ENCODE measurements at regions not wholly inside any gene's neighbourhood (a gene's known extent, or its start where the extent isn't known, plus 50 kb on each side); places are given as distances from the start of the nearest gene placed in this dataset.

DNA sequence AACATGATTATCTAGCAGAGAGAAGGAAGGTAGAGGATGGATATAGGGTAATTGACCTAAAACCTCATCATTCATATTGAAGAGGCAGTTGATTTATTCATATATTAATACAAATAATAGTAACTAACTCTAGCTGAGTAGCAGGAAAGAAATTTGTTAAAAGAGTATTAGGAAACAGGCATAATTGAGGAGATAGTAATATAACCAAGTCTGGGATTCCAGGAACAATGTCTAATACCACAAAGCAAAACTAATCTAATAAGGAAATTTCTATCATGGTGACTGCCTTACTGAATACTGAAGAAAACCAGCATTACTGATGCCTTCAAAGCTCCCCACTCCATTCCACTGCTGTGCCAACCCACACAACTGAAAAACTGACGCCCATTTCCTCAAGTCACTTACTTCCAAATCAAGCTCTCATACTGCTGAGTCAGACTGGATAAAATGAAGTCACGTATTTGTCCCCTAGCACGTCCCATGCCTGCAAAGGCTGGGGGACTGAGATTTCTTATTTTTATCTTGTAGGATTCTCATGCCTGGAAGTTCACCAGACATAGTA, 153.9 kb downstream of the SMC2 start:
- no peak overlapping the region for H3K27ac Mint-ChIP-seq

DNA sequence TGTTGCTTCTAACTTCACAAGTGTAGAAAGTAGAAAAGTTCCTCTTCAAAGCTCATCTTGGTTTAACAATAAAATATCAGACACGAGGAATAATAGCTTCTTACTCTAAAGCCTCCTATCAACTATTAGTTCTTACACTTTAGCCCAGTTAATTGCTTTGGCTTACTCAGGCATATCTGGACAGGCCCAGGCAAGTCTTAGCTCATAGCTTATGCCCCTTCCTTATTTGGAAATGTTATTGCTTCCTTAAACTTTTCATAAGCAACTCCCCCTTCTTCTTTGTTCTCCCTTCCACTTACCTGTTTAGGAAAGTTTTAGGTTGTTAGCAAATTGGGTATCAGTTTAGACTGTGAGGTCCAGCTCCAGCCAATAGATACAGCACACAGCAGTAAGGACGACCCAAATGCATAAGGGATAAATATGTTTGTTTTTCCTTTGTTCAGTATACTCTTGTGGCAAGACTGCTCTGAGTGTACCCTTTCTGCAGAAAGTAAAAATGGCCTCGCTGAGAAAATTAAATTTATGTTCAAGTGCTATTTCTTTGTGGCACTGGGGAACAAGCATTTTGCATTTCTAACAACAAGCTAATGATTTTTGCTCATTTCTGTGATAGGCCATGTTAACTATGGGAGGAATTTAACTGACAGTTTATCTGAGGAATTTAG, 162.1 kb downstream of the SMC2 start:
- Mint-ChIP-seq H3K36me3 (ENCODE audit: low read depth) (no peaks in the 10 kb centered on the region), H3K27me3 (ENCODE audit: low read depth) (no peaks in the 10 kb centered on the region), H3K27ac (no peak overlapping the region), H3K9me3 (peaks cover 4% of the 10 kb centered on the region), H3K4me1 (ENCODE audit: low read depth) (no peaks in the 10 kb centered on the region), H3K4me3 (no peak overlapping the region)
- CTCF ChIA-PET, result no interaction called here
- no peak for DNase-seq
- intact Hi-C loops (cut with micrococcal nuclease), result no loop called here

More for the DNA sequence above, 153.9 kb downstream of the SMC2 start:
- DNase-seq, result no peak
- Mint-ChIP-seq H3K9me3 (peaks cover 6% of the 10 kb centered on the region), H3K36me3 (ENCODE audit: low read depth) (no peaks in the 10 kb centered on the region), H3K4me1 (ENCODE audit: low read depth) (no peaks in the 10 kb centered on the region), H3K27me3 (ENCODE audit: low read depth) (no peaks in the 10 kb centered on the region), H3K4me3 (no peak overlapping the region)
- CTCF ChIA-PET, result no interaction called here
- intact Hi-C loops (cut with micrococcal nuclease), result no loop called here

DNA sequence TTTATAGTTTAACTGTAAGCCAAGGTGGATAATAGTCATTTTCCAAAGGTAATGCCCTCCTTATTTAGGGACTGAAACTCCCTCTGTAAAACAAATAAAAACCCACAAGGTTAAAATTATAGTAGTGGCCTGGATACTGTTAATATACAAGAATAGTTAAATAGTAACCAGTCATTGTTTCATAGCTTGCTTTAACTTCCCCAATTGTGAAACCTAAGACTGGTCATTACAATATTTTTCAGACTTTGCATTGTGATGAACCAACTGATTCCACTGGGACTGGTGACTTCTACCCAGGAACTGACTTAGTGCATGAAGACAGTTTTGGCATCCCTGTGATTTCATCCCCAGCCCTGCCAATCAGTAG, 162.6 kb downstream of the SMC2 start:
- no peaks in the 10 kb centered on the region for H3K27me3 Mint-ChIP-seq (ENCODE audit: low read depth)
- intact Hi-C loops (cut with micrococcal nuclease), result no loop called here

DNA sequence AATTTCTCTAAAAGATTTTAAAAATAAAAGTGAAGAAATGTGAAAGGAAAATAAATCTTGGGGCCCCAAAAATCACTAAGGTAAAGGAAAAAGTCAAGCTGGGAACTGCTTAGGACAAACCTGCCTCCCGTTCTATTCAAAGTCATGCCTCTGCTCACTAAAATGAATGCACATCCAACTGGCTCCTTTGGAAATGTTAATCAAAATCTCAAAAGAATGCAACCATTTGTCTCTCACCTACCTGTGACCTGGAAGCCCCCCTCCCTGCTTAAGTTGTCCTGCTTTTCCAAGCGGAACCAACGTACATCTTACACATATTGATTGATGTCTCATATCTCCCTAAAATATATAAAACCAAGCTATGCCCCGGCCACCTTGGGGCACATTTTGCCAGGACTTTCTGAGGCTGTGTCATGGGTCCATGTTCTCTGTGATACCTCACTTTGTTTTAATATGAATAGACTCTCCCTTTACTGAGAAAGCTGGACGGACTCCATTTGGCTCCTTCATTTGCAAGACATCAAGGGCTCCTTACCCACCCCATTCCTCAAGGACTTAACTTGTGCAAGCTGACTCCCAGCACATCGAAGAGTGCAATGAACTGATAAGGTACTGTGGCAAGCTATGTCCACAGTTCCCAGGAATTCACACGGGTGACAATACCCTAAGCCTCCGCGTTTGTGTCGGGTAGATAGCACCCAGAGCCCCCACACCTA, 164.3 kb downstream of the SMC2 start:
- no peak for DNase-seq
- Mint-ChIP-seq H3K4me3 (no peak overlapping the region), H3K9me3 (no peaks in the 10 kb centered on the region), H3K27ac (no peak overlapping the region), H3K27me3 (ENCODE audit: low read depth) (no peaks in the 10 kb centered on the region), H3K4me1 (ENCODE audit: low read depth) (no peaks in the 10 kb centered on the region), H3K36me3 (ENCODE audit: low read depth) (no peaks in the 10 kb centered on the region)
- intact Hi-C loops (cut with micrococcal nuclease), result no loop called here
- CTCF ChIA-PET, result interaction anchor here (0.6 kb wide), 1 partner anchor 588 kb away, joined by 3 read pairs; no protein-coding TSS in a partner anchor

More for the DNA sequence above, 162.6 kb downstream of the SMC2 start:
- H3K27ac Mint-ChIP-seq, result no peak overlapping the region
- no peak for DNase-seq
- H3K4me1 Mint-ChIP-seq (ENCODE audit: low read depth), result no peaks in the 10 kb centered on the region
- CTCF ChIA-PET, result no interaction called here
- H3K36me3 Mint-ChIP-seq (ENCODE audit: low read depth), result no peaks in the 10 kb centered on the region
- peaks cover 4% of the 10 kb centered on the region for H3K9me3 Mint-ChIP-seq
- no peak overlapping the region for H3K4me3 Mint-ChIP-seq

DNA sequence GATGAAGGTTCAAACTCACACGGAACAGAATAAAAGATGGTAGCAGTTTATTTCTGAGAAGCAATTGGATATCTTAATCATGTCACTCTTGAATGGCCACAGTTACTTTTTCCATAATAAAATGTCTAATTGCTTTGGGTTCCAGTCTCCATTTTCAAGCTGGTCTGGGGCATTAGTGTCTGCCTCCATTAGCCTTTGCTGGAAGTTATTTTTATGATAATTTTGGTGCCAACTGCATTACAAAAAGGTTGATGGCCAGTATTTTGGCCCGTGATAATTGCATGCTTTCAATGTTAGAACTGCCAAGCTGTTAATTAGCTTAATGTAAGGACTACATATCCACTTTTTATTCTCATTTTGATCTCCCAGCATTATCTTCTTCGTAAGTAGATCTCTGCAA, 165.9 kb downstream of the SMC2 start:
- CTCF ChIA-PET, result no interaction called here
- H3K27me3 Mint-ChIP-seq (ENCODE audit: low read depth), result no peaks in the 10 kb centered on the region
- intact Hi-C loops (cut with micrococcal nuclease), result no loop called here

DNA sequence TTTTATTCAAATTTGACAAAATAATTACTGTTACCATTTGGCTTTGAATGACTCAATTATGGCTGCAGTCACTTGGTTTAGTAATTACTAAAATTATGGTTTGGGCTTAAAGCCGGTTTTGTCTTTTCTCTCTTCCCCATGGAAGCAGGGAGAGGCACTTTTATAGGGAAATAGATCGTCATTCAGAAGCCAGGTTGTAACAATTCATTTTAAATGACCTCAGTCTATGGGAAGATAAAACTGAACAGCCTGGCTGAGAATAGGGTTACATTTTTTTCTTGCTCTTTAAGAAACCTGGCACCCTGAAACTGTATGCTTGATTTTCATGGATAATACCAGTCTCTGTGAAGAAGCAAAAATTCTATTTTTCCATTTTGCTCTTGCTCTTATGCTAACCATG, 169.8 kb downstream of the SMC2 start:
- Mint-ChIP-seq H3K4me1 (ENCODE audit: low read depth) (no peaks in the 10 kb centered on the region), H3K9me3 (no peaks in the 10 kb centered on the region), H3K36me3 (ENCODE audit: low read depth) (no peaks in the 10 kb centered on the region), H3K4me3 (no peak overlapping the region), H3K27ac (no peak overlapping the region), H3K27me3 (ENCODE audit: low read depth) (no peaks in the 10 kb centered on the region)
- intact Hi-C loops (cut with micrococcal nuclease), result no loop called here
- DNase-seq, result no peak
- CTCF ChIA-PET, result no interaction called here

More for the DNA sequence above, 165.9 kb downstream of the SMC2 start:
- Mint-ChIP-seq H3K4me1 (ENCODE audit: low read depth) (no peaks in the 10 kb centered on the region), H3K27ac (no peak overlapping the region), H3K4me3 (no peak overlapping the region), H3K36me3 (ENCODE audit: low read depth) (no peaks in the 10 kb centered on the region), H3K9me3 (no peaks in the 10 kb centered on the region)
- no peak for DNase-seq

DNA sequence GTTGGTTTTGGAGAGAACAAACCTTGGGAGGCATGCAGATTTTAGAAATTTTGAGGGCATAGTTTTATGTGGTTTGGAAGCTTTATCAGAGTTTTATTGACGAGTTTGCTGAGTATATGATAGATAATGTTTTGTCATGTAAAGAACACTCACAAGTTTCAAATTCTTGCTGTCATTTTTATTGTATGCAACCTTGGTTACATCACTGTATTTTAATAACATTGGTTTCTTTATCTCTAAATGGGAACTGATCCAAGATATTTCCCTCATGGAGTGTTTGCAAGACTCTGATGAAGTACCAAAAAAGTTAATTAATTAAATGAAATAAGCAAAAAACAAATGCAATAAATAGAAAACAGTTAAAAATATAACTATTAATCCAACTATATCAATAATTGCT, 170.3 kb downstream of the SMC2 start:
- no peak overlapping the region for H3K4me3 Mint-ChIP-seq
- H3K9me3 Mint-ChIP-seq, result no peaks in the 10 kb centered on the region
- DNase-seq, result no peak
- H3K4me1 Mint-ChIP-seq (ENCODE audit: low read depth), result no peaks in the 10 kb centered on the region
- CTCF ChIA-PET, result no interaction called here
- H3K36me3 Mint-ChIP-seq (ENCODE audit: low read depth), result no peaks in the 10 kb centered on the region
- intact Hi-C loops (cut with micrococcal nuclease), result no loop called here
- no peak overlapping the region for H3K27ac Mint-ChIP-seq
- H3K27me3 Mint-ChIP-seq (ENCODE audit: low read depth), result no peaks in the 10 kb centered on the region

DNA sequence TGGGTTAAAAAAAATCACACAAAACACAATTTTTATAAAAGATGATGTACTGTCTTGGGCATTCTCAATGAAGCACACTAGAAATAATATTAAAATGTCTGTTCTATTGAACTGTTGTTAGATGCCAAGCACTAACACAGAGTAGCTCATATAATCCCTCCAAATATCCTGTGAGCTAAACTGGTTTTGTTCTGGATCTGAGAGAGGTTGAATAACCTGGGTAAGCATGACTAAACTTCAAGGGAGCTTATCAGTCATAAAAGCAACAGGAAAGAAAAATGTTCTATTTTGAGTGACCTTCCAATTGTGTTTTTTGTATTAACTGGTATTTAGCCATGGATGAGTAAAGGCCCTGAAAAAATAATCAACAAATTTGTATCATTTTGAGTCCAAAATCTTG, 175.3 kb downstream of the SMC2 start:
- H3K9me3 Mint-ChIP-seq, result no peaks in the 10 kb centered on the region
- no peaks in the 10 kb centered on the region for H3K36me3 Mint-ChIP-seq (ENCODE audit: low read depth)
- intact Hi-C loops (cut with micrococcal nuclease), result no loop called here
- no peaks in the 10 kb centered on the region for H3K4me1 Mint-ChIP-seq (ENCODE audit: low read depth)
- H3K27ac Mint-ChIP-seq, result no peak overlapping the region
- CTCF ChIA-PET, result no interaction called here
- no peak overlapping the region for H3K4me3 Mint-ChIP-seq
- DNase-seq, result no peak
- H3K27me3 Mint-ChIP-seq (ENCODE audit: low read depth), result no peaks in the 10 kb centered on the region

DNA sequence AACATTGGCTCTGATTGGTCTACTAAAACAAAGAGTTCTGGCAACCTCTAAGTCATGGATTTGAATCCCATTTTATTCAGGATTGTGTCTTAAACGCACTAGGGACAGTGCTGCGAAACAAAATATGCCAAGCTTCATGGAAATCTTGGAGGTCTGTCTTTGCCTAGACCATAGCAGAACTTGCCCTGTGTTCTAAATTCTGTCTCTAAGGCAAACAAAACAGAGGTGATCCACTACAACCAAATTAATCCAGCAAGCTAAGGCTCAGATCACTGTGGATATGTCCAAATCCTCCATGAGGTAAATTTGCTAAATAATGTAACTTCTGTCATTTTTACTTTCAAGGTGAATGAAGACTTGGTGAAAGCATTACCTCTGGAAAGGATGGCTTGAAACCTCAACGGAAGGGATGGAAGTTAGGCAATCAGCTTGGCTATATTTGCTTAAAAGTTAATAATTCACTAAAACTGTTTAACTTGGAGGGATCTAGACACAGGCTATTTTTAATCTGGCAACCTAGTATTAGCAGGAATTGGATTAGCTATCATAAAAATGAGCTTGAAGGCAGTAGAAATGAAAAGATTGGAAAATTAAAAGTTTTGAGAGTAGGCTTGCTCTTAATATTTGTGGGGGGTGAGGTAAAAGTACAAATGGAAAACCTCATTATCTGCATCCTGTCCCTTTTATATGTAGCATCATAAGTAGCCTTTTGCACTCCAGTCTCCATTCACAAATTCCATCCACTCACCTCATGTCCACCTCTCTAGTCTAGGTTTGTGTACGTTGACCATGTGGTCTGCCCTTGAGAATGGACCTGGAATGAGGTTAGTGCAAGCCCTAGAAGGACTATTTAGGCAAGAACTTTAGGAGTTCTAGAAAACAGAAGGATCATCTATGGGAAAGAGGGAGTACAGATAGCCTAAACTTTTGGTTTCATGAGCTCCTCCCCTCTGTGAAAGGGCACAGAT, 176.2 kb downstream of the SMC2 start:
- no peak for DNase-seq
- Mint-ChIP-seq H3K9me3 (no peaks in the 10 kb centered on the region), H3K36me3 (ENCODE audit: low read depth) (no peaks in the 10 kb centered on the region), H3K4me3 (no peak overlapping the region), H3K27me3 (ENCODE audit: low read depth) (peaks cover 3% of the 10 kb centered on the region), H3K4me1 (ENCODE audit: low read depth) (no peaks in the 10 kb centered on the region), H3K27ac (no peak overlapping the region)
- intact Hi-C loops (cut with micrococcal nuclease), result no loop called here
- CTCF ChIA-PET, result no interaction called here

DNA sequence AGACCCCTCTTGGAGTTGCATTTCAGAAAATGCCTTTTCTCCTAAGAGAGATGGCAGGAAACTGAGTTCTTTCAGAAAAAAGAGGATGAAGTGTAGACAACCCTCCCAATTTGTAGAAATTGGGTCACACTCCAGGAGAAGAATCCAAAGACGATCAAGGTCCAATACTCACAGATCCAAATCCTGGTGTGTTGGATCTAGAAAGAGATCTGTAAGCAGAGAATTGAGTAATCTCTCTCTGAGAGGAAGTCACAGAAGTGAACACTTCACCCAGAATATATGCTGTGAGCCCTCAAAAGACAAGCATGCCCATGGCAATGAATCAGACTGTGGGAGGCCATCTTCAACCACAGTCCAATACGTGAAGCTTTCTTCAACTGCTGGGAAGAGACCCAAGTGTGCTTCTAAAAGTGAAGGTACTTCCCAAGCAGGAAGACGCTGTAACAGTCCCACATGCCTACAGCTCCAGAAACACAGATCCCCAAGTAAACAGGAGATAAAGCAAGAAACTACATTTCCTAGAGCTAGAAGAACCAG, 182.7 kb downstream of the SMC2 start:
- CTCF ChIA-PET, result no interaction called here
- no peak overlapping the region for H3K27ac Mint-ChIP-seq
- no peak overlapping the region for H3K4me3 Mint-ChIP-seq
- peaks cover 2% of the 10 kb centered on the region for H3K9me3 Mint-ChIP-seq
- peaks cover 4% of the 10 kb centered on the region for H3K27me3 Mint-ChIP-seq (ENCODE audit: low read depth)
- no peaks in the 10 kb centered on the region for H3K36me3 Mint-ChIP-seq (ENCODE audit: low read depth)
- no peak for DNase-seq
- intact Hi-C loops (cut with micrococcal nuclease), result no loop called here
- H3K4me1 Mint-ChIP-seq (ENCODE audit: low read depth), result no peaks in the 10 kb centered on the region

DNA sequence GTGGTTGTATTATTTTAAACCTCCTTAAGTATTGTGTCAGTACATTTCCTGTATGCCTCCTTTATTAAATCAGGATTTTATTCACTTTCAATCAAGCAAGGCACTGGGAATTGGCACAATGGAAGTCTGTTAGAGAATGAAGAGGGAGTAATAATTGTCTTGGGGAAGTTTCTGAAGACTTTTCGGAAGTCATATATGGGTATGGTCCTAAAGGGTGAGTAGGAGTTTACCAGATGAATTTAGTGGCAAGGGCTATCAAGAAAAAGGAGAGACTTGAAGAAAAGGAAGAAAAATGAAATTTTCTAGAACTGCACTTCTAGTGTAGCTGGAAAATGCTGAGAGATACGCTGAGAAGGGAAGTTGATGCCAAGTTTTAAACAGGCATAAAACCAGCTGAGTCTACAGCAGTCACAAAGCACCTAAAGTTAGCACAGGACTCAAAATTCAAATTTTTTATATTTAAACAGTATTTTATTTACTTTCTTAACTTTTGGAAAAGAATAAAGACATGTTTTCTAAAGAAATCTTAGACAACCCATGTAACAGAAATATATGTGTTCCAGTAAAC, 184.9 kb downstream of the SMC2 start:
- H3K27me3 Mint-ChIP-seq (ENCODE audit: low read depth), result peaks cover 4% of the 10 kb centered on the region
- CTCF ChIA-PET, result no interaction called here
- peaks cover 2% of the 10 kb centered on the region for H3K9me3 Mint-ChIP-seq
- H3K4me1 Mint-ChIP-seq (ENCODE audit: low read depth), result no peaks in the 10 kb centered on the region
- no peak for DNase-seq
- intact Hi-C loops (cut with micrococcal nuclease), result no loop called here
- H3K27ac Mint-ChIP-seq, result no peak overlapping the region
- H3K36me3 Mint-ChIP-seq (ENCODE audit: low read depth), result no peaks in the 10 kb centered on the region
- H3K4me3 Mint-ChIP-seq, result no peak overlapping the region

DNA sequence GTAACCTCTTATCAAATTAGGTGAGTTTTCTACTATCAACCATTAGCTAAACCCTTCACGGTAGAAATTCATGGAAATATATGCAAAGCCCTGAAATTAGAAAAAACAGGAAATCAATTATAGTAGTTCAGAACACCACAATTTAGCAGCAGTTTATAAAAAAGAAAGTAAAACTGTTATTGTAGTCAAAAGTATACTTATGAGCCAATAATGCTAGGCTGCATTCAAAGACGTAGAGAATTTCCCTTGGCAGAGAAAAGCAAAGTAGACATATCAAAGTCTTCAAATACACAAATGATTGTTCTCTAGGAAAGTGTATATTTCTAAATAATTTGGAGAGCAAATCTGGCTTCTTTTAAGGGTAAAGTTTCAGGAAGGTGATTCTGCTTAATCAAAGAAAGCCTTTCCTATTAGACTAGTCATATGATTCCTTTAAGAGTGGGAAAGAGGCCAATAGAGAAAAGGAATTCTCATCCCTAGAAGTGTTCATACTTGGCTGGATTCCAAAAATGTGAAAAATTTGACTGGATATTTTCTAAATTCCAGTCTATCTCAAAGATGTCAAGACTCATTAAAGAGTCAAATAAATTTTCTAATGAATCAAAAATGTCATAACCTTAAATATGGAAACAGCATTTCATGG, 185.5 kb downstream of the SMC2 start:
- Mint-ChIP-seq H3K36me3 (ENCODE audit: low read depth) (no peaks in the 10 kb centered on the region), H3K4me1 (ENCODE audit: low read depth) (no peaks in the 10 kb centered on the region), H3K9me3 (peaks cover 2% of the 10 kb centered on the region), H3K27ac (no peak overlapping the region), H3K27me3 (ENCODE audit: low read depth) (peaks cover 4% of the 10 kb centered on the region), H3K4me3 (no peak overlapping the region)
- CTCF ChIA-PET, result no interaction called here
- DNase-seq, result no peak
- intact Hi-C loops (cut with micrococcal nuclease), result no loop called here
